Caco-2 (cell line): ENCODE measurements at regions not wholly inside any gene's neighbourhood (a gene's known extent, or its start where the extent isn't known, plus 50 kb on each side); places are given as distances from the start of the nearest gene placed in this dataset.
"Not testable (repeated sequence)": the region's sequence is repeated elsewhere in the genome, so short reads cannot be mapped to it uniquely, and the experiment has no call there.

Source experiments
- BruUV-seq: library from RNA; stranded (reverse); fragments of 400-500 nt; replicated peaks from 2 replicates; lab custom pipeline; 2021; lab: Mats Ljungman, UMichigan
- CTCF ChIA-PET: fragments of 300-600 bp; sonication (Branson Sonifier 250); formaldehyde crosslinking; loops from one replicate; lab custom pipeline; 2022; ENCODE audit warnings: antibody characterized with exemption; lab: Charles Lee
- POLR2A ChIA-PET: fragments of 300-600 bp; sonication (Branson Sonifier 250); formaldehyde crosslinking; loops from one replicate; lab custom pipeline; 2022; ENCODE audit warnings: antibody characterized with exemption; lab: Charles Lee
- DNase-seq, 2 experiments: peaks; one replicate each; pipeline versions ENCODE4 v3.0.0 to v3.0.0-alpha.2; 2020 to 2022
- H3K27me3 ChIP-seq: replicated peaks from 2 replicates; pipeline ENCODE4 v1.6.0; 2011; ENCODE audit warnings: low read length; ENCODE audit not compliant: control insufficient read depth, insufficient read depth
- H3K36me3 ChIP-seq: 2 replicates; pipeline ENCODE4 v1.5.1; 2011; ENCODE audit warnings: low read length; ENCODE audit not compliant: control insufficient read depth, insufficient read depth
- H3K4me1 ChIP-seq: fragments of 250-450 bp; sonication (Bioruptor Pico); 2 replicates; pipeline ENCODE4 v1.5.1; 2020; ENCODE audit warnings: mild to moderate bottlenecking
- H3K4me3 ChIP-seq: 2 replicates; pipeline ENCODE4 v1.5.1; 2011; ENCODE audit warnings: low read depth, mild to moderate bottlenecking, control low read depth, low read length
- H3K9me3 ChIP-seq: fragments of 250-450 bp; sonication (Bioruptor Pico); 2 replicates; pipeline ENCODE4 v1.5.1; 2020; ENCODE audit warnings: mild to moderate bottlenecking, moderate library complexity
- H3K27ac Mint-ChIP-seq: one replicate; pipeline ENCODE4 v1.8.0; 2022; ENCODE audit warnings: mixed read lengths; ENCODE audit not compliant: unreplicated experiment
- H3K27me3 Mint-ChIP-seq: one replicate; pipeline ENCODE4 v1.8.0; 2022; ENCODE audit warnings: mixed read lengths; ENCODE audit not compliant: insufficient read depth, unreplicated experiment
- H3K36me3 Mint-ChIP-seq: one replicate; pipeline ENCODE4 v1.8.0; 2022; ENCODE audit warnings: mild to moderate bottlenecking, mixed read lengths; ENCODE audit not compliant: insufficient read depth, unreplicated experiment
- H3K4me1 Mint-ChIP-seq: one replicate; pipeline ENCODE4 v1.8.0; 2022; ENCODE audit warnings: low read depth, mixed read lengths; ENCODE audit not compliant: unreplicated experiment
- H3K4me3 Mint-ChIP-seq: one replicate; pipeline ENCODE4 v1.8.0; 2022; ENCODE audit warnings: mild to moderate bottlenecking, moderate library complexity, mixed read lengths; ENCODE audit not compliant: unreplicated experiment
- H3K9me3 Mint-ChIP-seq: one replicate; pipeline ENCODE4 v1.8.0; 2022; ENCODE audit warnings: mixed read lengths; ENCODE audit not compliant: unreplicated experiment
- intact Hi-C: fragments of 100-400 bp; cut with micrococcal nuclease; formaldehyde crosslinking; loops from one replicate; pipeline ENCODE4 v1.10.0; 2022; ENCODE audit not compliant: unreplicated experiment
- TF ChIP-seq, protein P1 (sequence below), 2 experiments: fragments of 200-600 bp in 1 of 2; IDR thresholded peaks; 1 replicate in 1 of 2; 2 replicates in 1 of 2; pipeline versions ENCODE4 v1.5.1 to v1.8.0; 2011 to 2022; ENCODE audit warnings: antibody characterized with exemption in 1 of 2, control low read depth in 1 of 2, inconsistent platforms in 1 of 2, low read depth in 1 of 2, low read length in 1 of 2, mild to moderate bottlenecking in 1 of 2, moderate library complexity in 1 of 2; ENCODE audit not compliant: insufficient read depth in 1 of 2, severe bottlenecking in 1 of 2, unreplicated experiment in 1 of 2

DNA sequence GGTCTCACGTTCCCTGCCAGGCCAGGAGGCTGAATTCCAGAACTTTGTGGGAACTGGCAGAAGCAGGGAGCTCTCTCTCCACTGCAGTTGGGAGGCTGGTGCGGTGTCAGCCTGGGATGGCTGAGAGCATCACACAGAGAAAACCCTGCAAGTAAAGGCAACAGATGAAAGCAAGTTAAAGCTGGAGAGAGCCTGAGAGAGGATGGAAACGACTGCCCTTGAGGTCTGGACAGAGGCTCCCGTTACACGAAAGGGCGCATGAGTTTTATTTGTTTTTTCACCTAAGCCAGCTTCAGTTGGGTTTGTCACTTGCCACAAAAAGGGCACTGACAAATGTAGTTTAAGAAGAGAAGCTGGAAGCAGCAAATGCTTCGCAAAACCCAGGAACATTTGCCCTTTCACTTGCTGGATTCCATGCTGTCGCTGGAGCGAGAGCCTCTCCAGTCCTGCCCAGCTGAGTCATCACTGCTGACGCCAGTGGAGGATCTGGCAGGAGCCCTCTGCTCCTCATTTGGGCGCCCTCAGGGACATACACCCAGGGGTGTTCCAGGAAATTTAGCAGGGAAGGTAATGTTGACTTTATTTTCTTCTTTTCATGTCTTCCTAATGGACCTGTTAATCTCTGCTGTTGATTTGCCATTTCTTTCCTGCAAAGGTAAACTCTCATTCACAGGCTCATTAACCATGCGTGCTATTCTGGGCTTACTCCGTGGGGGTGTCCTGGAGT lies 308.8 kb upstream of the SFSWAP start:
- H3K36me3 ChIP-seq, POLR2A ChIA-PET, H3K27me3 ChIP-seq, BruUV-seq, H3K4me1 Mint-ChIP-seq, H3K4me3 Mint-ChIP-seq, H3K27me3 Mint-ChIP-seq, intact Hi-C loops, H3K4me3 ChIP-seq, CTCF ChIA-PET, H3K36me3 Mint-ChIP-seq, H3K27ac Mint-ChIP-seq, DNase-seq, H3K4me1 ChIP-seq: not testable (repeated sequence)
- H3K9me3 Mint-ChIP-seq: peaks cover 21% of the 10 kb centered on the region
- H3K9me3 ChIP-seq: peaks cover 12% of the 10 kb centered on the region

- BruUV-seq: no TSS peak
- no peak for DNase-seq
- H3K27me3 Mint-ChIP-seq: no peaks in the 10 kb centered on the region
- peaks cover 4% of the 10 kb centered on the region; the same call in 1 of the 2 replicates for H3K9me3 ChIP-seq
- TF ChIP-seq, protein P1, sequence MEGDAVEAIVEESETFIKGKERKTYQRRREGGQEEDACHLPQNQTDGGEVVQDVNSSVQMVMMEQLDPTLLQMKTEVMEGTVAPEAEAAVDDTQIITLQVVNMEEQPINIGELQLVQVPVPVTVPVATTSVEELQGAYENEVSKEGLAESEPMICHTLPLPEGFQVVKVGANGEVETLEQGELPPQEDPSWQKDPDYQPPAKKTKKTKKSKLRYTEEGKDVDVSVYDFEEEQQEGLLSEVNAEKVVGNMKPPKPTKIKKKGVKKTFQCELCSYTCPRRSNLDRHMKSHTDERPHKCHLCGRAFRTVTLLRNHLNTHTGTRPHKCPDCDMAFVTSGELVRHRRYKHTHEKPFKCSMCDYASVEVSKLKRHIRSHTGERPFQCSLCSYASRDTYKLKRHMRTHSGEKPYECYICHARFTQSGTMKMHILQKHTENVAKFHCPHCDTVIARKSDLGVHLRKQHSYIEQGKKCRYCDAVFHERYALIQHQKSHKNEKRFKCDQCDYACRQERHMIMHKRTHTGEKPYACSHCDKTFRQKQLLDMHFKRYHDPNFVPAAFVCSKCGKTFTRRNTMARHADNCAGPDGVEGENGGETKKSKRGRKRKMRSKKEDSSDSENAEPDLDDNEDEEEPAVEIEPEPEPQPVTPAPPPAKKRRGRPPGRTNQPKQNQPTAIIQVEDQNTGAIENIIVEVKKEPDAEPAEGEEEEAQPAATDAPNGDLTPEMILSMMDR (IDR thresholded peaks at IDR 0.05; ENCODE audit: insufficient read depth in 1 of 2, low read depth in 1 of 2, low read length in 1 of 2, severe bottlenecking in 1 of 2, unreplicated experiment in 1 of 2): no peak
- no peaks in the 10 kb centered on the region for H3K4me1 ChIP-seq
- POLR2A ChIA-PET: no interaction called here
- H3K36me3 ChIP-seq: no peaks in the 10 kb centered on the region
- H3K27me3 ChIP-seq: no peaks in the 10 kb centered on the region
- no peaks in the 10 kb centered on the region for H3K36me3 Mint-ChIP-seq
- no peaks in the 10 kb centered on the region for H3K4me1 Mint-ChIP-seq
- no peak overlapping the region for H3K4me3 ChIP-seq
- no peak overlapping the region for H3K4me3 Mint-ChIP-seq
- intact Hi-C loops: no loop called here
- CTCF ChIA-PET: no interaction called here
- no peak overlapping the region for H3K27ac Mint-ChIP-seq
- H3K9me3 Mint-ChIP-seq: peaks cover 21% of the 10 kb centered on the region
These were observed 308.0 kb upstream of the SFSWAP start for GRCh38 chr12:131402781-131403396.

DNA sequence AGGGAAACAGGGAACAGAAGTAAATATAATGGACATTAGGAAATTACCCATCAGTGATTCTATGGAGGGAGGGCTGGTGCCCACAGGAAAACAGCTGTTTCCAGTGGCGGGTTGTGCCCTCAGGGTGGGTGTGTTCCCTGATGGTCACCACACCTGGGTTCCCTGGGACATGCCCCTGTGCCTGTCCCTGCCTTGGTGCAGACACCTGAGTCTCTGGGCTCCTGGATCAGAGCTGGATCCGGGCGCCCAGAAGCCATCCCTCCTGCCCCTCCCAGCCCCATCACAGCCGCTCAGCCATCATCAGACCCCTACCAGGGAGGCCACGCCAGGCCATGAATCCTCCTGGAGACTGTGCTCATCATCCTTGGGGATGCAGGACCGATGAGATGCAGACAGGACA lies 307.2 kb upstream of the SFSWAP start:
- intact Hi-C loops: no loop called here
- no peaks in the 10 kb centered on the region for H3K9me3 ChIP-seq

More for the DNA sequence above, 307.2 kb upstream of the SFSWAP start:
- no peaks in the 10 kb centered on the region for H3K4me1 ChIP-seq
- H3K36me3 ChIP-seq: no peaks in the 10 kb centered on the region
- no TSS peak for BruUV-seq
- Mint-ChIP-seq H3K9me3 (peaks cover 14% of the 10 kb centered on the region), H3K4me1 (no peaks in the 10 kb centered on the region), H3K27me3 (no peaks in the 10 kb centered on the region), H3K36me3 (no peaks in the 10 kb centered on the region), H3K4me3 (no peak overlapping the region), H3K27ac (no peak overlapping the region)
- TF ChIP-seq, protein P1 (IDR thresholded peaks at IDR 0.05; ENCODE audit: insufficient read depth in 1 of 2, low read depth in 1 of 2, low read length in 1 of 2, severe bottlenecking in 1 of 2, unreplicated experiment in 1 of 2): no peak
- no peaks in the 10 kb centered on the region for H3K27me3 ChIP-seq
- H3K4me3 ChIP-seq: no peak overlapping the region
- no peak for DNase-seq
- ChIA-PET POLR2A (no interaction called here), CTCF (no interaction called here)
